H9 (cell line): ENCODE measurements at regions not wholly inside any gene's neighbourhood (a gene's known extent, or its start where the extent isn't known, plus 50 kb on each side); places are given as distances from the start of the nearest gene placed in this dataset.

Source experiments
- DNase-seq: peaks from one replicate; pipeline ENCODE4 v3.0.0-alpha.2; 2017
- H2AFZ ChIP-seq: one replicate; pipeline ENCODE4 v1.6.1; 2013; ENCODE audit warnings: mild to moderate bottlenecking, low read length, control low read depth, moderate library complexity
- H2AK5ac ChIP-seq: 2 replicates; pipeline ENCODE4 v1.6.1; 2013; ENCODE audit warnings: low read length, control low read depth, mixed read lengths; ENCODE audit not compliant: insufficient read length
- H2BK120ac ChIP-seq: one replicate; pipeline ENCODE4 v1.6.1; 2013; ENCODE audit warnings: low read depth, mild to moderate bottlenecking, low read length, control low read depth, inconsistent platforms; ENCODE audit not compliant: poor library complexity, severe bottlenecking
- H2BK12ac ChIP-seq: 2 replicates; pipeline ENCODE4 v1.6.1; 2013; ENCODE audit warnings: low read length, control low read depth, mixed read lengths, low read depth; ENCODE audit not compliant: insufficient read length
- H2BK15ac ChIP-seq: 2 replicates; pipeline ENCODE4 v1.6.1; 2013; ENCODE audit warnings: low read depth, low read length, control low read depth
- H2BK20ac ChIP-seq: one replicate; pipeline ENCODE4 v1.6.1; 2013; ENCODE audit warnings: low read depth, mild to moderate bottlenecking, low read length, control low read depth, inconsistent platforms; ENCODE audit not compliant: poor library complexity, severe bottlenecking
- H2BK5ac ChIP-seq: 2 replicates; pipeline ENCODE4 v1.6.1; 2013; ENCODE audit warnings: low read length, control low read depth, mixed read lengths; ENCODE audit not compliant: insufficient read length
- H3K14ac ChIP-seq: 2 replicates; pipeline ENCODE4 v1.6.1; 2013; ENCODE audit warnings: low read length, control low read depth; ENCODE audit not compliant: insufficient read depth
- H3K18ac ChIP-seq: 2 replicates; pipeline ENCODE4 v1.6.1; 2013; ENCODE audit warnings: low read depth, mild to moderate bottlenecking, mixed read lengths, low read length, control low read depth; ENCODE audit not compliant: insufficient read length
- H3K23ac ChIP-seq: 2 replicates; pipeline ENCODE4 v1.6.1; 2013; ENCODE audit warnings: low read length, control low read depth, mixed read lengths, low read depth; ENCODE audit not compliant: insufficient read length
- H3K23me2 ChIP-seq: 2 replicates; pipeline ENCODE4 v1.6.1; 2013; ENCODE audit warnings: low read depth, mild to moderate bottlenecking, mixed read lengths, low read length, control low read depth; ENCODE audit not compliant: insufficient read length, poor library complexity, severe bottlenecking
- H3K27ac ChIP-seq: 2 replicates; pipeline ENCODE4 v1.5.1; 2013; ENCODE audit warnings: low read length, control low read depth, mixed read lengths, low read depth; ENCODE audit not compliant: insufficient read length
- H3K27me3 ChIP-seq: 2 replicates; pipeline ENCODE4 v1.6.1; 2013; ENCODE audit warnings: low read length, control low read depth, inconsistent platforms; ENCODE audit not compliant: insufficient read depth
- H3K4ac ChIP-seq: 2 replicates; pipeline ENCODE4 v1.6.1; 2013; ENCODE audit warnings: low read depth, mild to moderate bottlenecking, control low read depth, inconsistent platforms, low read length, moderate library complexity
- H3K4me1 ChIP-seq: 2 replicates; pipeline ENCODE4 v1.6.1; 2013; ENCODE audit warnings: low read length, control low read depth, inconsistent platforms; ENCODE audit not compliant: insufficient read depth
- H3K4me2 ChIP-seq: 2 replicates; pipeline ENCODE4 v1.6.1; 2013; ENCODE audit warnings: low read length, control low read depth, mixed read lengths; ENCODE audit not compliant: insufficient read length, insufficient read depth
- H3K56ac ChIP-seq: 2 replicates; pipeline ENCODE4 v1.6.1; 2013; ENCODE audit warnings: low read depth, mild to moderate bottlenecking, mixed read lengths, low read length, control low read depth; ENCODE audit not compliant: insufficient read length
- H3K79me1 ChIP-seq: 2 replicates; pipeline ENCODE4 v1.6.1; 2013; ENCODE audit warnings: low read depth, mild to moderate bottlenecking, moderate library complexity, low read length, control low read depth, inconsistent platforms; ENCODE audit not compliant: insufficient read depth, poor library complexity, severe bottlenecking
- H3K79me2 ChIP-seq: 2 replicates; pipeline ENCODE4 v1.6.1; 2013; ENCODE audit warnings: low read length, control low read depth, inconsistent platforms; ENCODE audit not compliant: insufficient read depth
- H3K9ac ChIP-seq: 2 replicates; pipeline ENCODE4 v1.6.1; 2013; ENCODE audit warnings: low read length, control low read depth, mixed read lengths; ENCODE audit not compliant: insufficient read length; ENCODE audit errors: extremely low read depth
- H3K9me3 ChIP-seq: one replicate; pipeline ENCODE4 v1.6.1; 2013; ENCODE audit warnings: low read depth, low read length, inconsistent platforms; ENCODE audit not compliant: control insufficient read depth
- H3T11ph ChIP-seq: one replicate; pipeline ENCODE4 v1.6.1; 2013; ENCODE audit warnings: mild to moderate bottlenecking, low read length, control low read depth, inconsistent platforms
- H4K20me1 ChIP-seq: one replicate; pipeline ENCODE4 v1.6.1; 2013; ENCODE audit not compliant: control insufficient read depth, insufficient read length, insufficient read depth
- H4K5ac ChIP-seq: 2 replicates; pipeline ENCODE4 v1.6.1; 2013; ENCODE audit warnings: low read depth, mild to moderate bottlenecking, mixed read lengths, low read length, control low read depth; ENCODE audit not compliant: insufficient read length
- H4K8ac ChIP-seq: replicated peaks from 2 replicates; pipeline ENCODE4 v1.6.1; 2013; ENCODE audit warnings: low read length, control low read depth, mixed read lengths, low read depth; ENCODE audit not compliant: insufficient read length
- H4K91ac ChIP-seq: 2 replicates; pipeline ENCODE4 v1.6.1; 2013; ENCODE audit warnings: low read depth, mild to moderate bottlenecking, moderate library complexity, mixed read lengths, low read length, control low read depth; ENCODE audit not compliant: insufficient read length
- H3K27ac Mint-ChIP-seq, 3 experiments: 2 replicates in 2 of 3; 3 replicates in 1 of 3; pipeline ENCODE4 v1.8.0; 2020 to 2021; ENCODE audit warnings: mixed read lengths in 3 of 3, mild to moderate bottlenecking in 1 of 3, moderate library complexity in 1 of 3
- H3K27me3 Mint-ChIP-seq: 2 replicates; pipeline ENCODE4 v1.8.0; 2021; ENCODE audit warnings: low read depth, mild to moderate bottlenecking, moderate library complexity, mixed read lengths
- H3K36me3 Mint-ChIP-seq, 3 experiments: 2 replicates in 2 of 3; 3 replicates in 1 of 3; pipeline ENCODE4 v1.8.0; 2020 to 2021; ENCODE audit warnings: low read depth in 3 of 3, mixed read lengths in 3 of 3; ENCODE audit not compliant: insufficient read depth in 1 of 3
- H3K4me1 Mint-ChIP-seq, 2 experiments: 2 replicates each; pipeline ENCODE4 v1.8.0; 2020; ENCODE audit warnings: mixed read lengths in 2 of 2
- H3K4me3 Mint-ChIP-seq, 2 experiments: 2 replicates in 1 of 2; 3 replicates in 1 of 2; pipeline ENCODE4 v1.8.0; 2020 to 2021; ENCODE audit warnings: mild to moderate bottlenecking in 2 of 2, mixed read lengths in 2 of 2, moderate library complexity in 1 of 2
- H3K9me3 Mint-ChIP-seq, 2 experiments: 2 replicates in 1 of 2; 3 replicates in 1 of 2; pipeline ENCODE4 v1.8.0; 2020; ENCODE audit warnings: mild to moderate bottlenecking in 2 of 2, mixed read lengths in 2 of 2, moderate library complexity in 1 of 2
- CTCF ChIP-seq: fragments of 200-600 bp; sonication (generic); conservative IDR thresholded peaks from 3 replicates; pipeline ENCODE4 v1.8.0; 2021; ENCODE audit warnings: antibody characterized with exemption, mild to moderate bottlenecking
- WGBS: extraction: QIAGEN DNeasy Blood & Tissue Kit; methylation state at CpG from one replicate; pipeline ENCODE4 v1.1.7; 2013; ENCODE audit warnings: missing lambda C conversion rate, low lambda C conversion rate, mixed read lengths; ENCODE audit not compliant: insufficient read length; ENCODE audit errors: extremely low coverage; 5-methylcytosine and 5-hydroxymethylcytosine counted together

GRCh38 chr21:29237110-29238052, 61.3 kb upstream of the BACH1 start:
- no peak overlapping the region for H4K8ac ChIP-seq
- no peak overlapping the region for H3T11ph ChIP-seq
- H3K9ac ChIP-seq = no peak overlapping the region
- no peak overlapping the region for H3K56ac ChIP-seq
- H3K27me3 Mint-ChIP-seq = no peaks in the 10 kb centered on the region
- no peak overlapping the region for H2BK20ac ChIP-seq
- no peak overlapping the region for H4K5ac ChIP-seq
- H3K23me2 ChIP-seq = no peaks in the 10 kb centered on the region
- no peaks in the 10 kb centered on the region for H4K20me1 ChIP-seq
- no peak overlapping the region for H2BK12ac ChIP-seq
- no peak overlapping the region for H4K91ac ChIP-seq
- no peaks in the 10 kb centered on the region for H3K79me1 ChIP-seq
- no CpG with 5 or more reads among the region's 3 CpGs for WGBS
- no peak overlapping the region for H3K4me2 ChIP-seq
- H3K27ac ChIP-seq = no peak overlapping the region
- H3K4me1 Mint-ChIP-seq = no peaks in the 10 kb centered on the region; a peak in 1 of 4 replicates
- no peak overlapping the region for H3K4ac ChIP-seq
- no peak overlapping the region for H3K14ac ChIP-seq
- H2BK120ac ChIP-seq = no peak overlapping the region
- H3K79me2 ChIP-seq = no peaks in the 10 kb centered on the region
- no peaks in the 10 kb centered on the region for H3K9me3 ChIP-seq
- H2AFZ ChIP-seq = no peak overlapping the region
- no peaks in the 10 kb centered on the region for H3K9me3 Mint-ChIP-seq
- no peaks in the 10 kb centered on the region for H3K27me3 ChIP-seq
- H2BK15ac ChIP-seq = no peak overlapping the region
- H2AK5ac ChIP-seq = no peak overlapping the region
- no peak overlapping the region; a peak in 2 of 7 replicates for H3K27ac Mint-ChIP-seq
- no peaks in the 10 kb centered on the region for H3K4me1 ChIP-seq
- no peak overlapping the region for H3K18ac ChIP-seq
- DNase-seq = no peak
- no peak overlapping the region for H3K23ac ChIP-seq
- no peak overlapping the region for H2BK5ac ChIP-seq
- no peak for TF ChIP-seq CTCF
- no peaks in the 10 kb centered on the region for H3K36me3 Mint-ChIP-seq
- no peak overlapping the region for H3K4me3 Mint-ChIP-seq
